HuH-7.5 (cell line): ENCODE measurements at regions not wholly inside any gene's neighbourhood (a gene's known extent, or its start where the extent isn't known, plus 50 kb on each side); places are given as distances from the start of the nearest gene placed in this dataset.
A peak's percentile ranks its signal among the peaks of the same experiment; 100 is the strongest.
"Not testable (repeated sequence)": the region's sequence is repeated elsewhere in the genome, so short reads cannot be mapped to it uniquely, and the experiment has no call there.

Source experiments
- DNase-seq: peaks from one replicate; pipeline ENCODE4 v3.0.0; 2011; ENCODE audit warnings: low spot score

DNA sequence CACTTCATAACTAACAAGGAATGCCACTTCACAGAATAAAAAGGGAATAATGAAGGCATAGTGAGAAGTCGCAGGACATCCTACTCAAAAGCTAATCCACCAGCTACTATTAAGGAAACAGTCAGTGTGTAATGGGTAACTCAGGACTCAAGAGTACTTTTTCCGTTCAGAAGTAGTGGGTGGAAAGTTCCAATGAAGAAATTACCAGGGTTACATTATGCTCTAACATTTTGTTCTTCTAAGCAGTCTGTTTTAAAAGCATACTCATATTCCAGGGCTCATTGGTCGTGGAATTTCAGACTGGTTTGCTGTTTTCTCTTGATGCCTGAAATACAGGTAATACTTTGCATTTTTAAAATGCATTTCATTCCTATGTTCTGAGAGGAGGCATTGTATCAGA is 222.4 kb upstream of the IRS2 start:
- DNase-seq: no peak

DNA sequence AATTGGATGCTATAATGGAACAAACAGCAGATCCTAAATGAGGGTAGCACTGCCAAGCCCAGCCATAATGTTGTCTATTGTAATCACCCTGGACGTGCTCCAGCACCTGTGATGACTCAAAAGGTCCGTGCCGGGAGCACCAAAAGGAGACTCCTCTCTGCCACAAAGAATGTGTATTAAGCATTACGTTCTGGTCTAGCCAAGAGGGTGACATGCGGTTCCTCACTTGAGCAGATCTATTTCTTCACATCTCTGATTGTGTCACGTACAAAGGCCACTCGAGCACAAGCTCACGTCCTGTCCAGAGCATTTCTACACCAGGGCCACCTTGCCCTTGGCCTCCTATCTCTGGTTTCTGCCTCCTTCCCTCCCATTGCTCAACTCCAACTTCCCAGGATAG is 219.9 kb upstream of the IRS2 start:
- DNase-seq: no peak

DNA sequence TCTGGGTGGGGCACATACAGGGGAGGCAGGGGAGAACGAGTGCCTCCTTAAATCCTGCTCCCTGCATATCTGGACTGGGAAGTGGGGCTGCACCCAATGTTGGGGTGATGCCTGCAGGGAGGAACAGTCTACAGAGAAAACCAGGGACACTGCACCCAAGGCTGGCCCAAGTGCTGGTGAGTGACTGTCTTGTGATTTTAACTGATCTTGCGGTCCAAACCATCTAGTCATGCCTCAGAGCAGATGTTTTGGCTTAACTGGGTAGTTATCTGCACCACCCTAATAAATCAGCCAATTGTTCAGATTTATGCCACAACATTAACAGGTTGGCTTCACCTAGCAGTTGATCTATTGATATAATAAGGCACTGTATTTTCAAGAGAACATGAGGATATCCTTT is 219.2 kb upstream of the IRS2 start:
- DNase-seq: no peak

DNA sequence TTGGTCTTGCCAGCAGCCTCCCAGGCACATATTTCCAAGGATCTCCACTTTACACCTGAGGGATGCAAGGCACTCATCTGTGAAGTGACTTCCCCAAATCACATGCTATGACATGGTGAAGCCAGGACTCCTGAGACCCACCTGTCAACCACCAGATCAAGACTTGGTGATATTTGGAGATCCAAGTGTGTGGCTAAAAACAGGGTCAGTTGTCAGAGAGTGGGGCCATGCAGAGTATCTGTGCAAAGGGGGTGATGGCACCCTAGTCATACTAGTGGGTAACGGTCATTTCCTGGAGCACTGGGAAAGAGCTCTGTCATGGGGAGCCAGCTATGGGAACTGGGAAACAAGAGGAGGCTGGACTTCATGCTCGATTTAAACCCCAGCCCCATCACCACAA is 218.4 kb upstream of the IRS2 start:
- DNase-seq: no peak

GRCh38 chr13:110001670-110002275 is 215.4 kb upstream of the IRS2 start:
- no peak for DNase-seq

DNA sequence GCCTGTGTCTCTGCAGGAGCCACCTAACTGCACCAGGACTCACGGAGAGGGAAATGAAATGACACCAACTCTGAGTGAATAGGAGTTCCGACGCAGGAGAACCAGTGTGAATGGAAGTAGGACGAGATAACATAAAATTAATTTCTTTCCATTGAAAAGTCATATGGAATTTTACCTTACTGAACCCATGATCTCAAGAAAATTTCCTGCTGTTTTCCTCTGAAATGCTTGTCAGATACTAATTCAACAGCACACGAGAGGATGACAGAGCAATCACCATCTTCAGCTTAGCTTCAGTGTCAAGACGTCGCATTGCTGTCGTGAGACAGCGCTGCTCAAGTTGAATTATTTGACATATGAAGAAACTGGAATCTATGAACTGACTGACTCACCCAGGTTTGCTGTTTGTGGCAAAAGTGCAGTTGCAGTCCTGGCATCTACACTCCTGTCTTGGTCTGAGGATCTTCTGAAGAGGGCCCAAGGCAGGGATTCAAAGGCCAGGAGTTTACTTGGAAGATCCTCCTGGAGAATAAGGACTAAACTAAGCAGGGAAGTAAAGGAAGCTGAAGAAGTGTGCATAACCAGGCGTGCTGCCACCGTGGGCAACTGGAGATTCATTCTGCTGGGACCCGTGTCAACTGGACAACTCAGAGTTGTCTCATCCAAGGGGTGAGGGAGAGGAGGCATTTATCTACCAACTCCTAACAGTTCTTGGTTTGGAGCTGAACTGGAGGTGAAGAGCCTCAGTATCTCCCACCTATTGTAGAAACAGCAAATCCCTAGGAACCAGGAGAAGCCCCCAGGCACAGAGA is 214.4 kb upstream of the IRS2 start:
- no peak for DNase-seq

DNA sequence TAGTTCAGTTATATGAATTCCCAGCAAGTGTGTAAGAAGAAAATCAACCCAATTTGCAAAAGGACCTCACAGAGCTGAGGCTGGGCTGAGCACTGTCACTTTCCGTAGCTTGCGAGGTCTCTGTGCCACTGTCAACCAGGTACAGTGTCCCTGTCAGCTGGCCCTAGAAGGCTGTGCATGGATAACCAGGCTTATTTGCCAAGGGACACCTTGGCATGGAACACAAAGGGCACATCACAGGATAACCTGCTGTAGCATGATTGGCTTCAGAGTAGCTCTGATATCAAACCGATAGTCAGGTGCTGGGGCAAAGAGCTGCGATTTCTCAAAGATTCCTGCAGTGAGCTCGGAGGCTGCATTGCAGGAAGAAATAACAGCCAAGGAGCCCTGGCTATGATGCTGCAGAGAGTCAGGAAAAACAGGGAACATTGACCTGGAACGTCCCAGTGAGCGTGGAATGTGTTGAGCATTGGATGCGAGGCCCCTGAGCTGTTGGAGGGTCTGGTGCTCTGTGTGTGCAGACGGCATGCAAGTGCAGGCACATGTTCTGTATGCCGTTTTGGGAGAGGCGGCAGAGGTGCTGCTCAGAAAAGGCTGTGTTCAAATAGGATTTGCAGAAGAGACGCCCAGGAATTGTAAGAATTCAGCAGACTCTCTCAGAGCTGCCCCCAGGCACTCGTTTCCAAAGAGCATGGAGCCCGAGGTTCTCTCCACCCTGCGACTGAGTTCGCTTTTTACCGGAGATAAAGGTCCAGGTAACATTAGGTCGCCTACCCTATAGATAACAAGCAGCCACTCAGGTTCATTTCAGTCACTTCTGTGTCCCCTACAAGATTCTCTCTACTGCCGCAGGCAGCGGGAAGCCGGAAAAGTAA is 213.5 kb upstream of the IRS2 start:
- DNase-seq: no peak

- DNase-seq: peak; percentile 6
These were observed 212.5 kb upstream of the IRS2 start for GRCh38 chr13:109998684-109999533.

GRCh38 chr13:109998037-109998436 is 211.7 kb upstream of the IRS2 start:
- DNase-seq: no peak

GRCh38 chr13:109997056-109997595 is 210.7 kb upstream of the IRS2 start:
- DNase-seq: not testable (repeated sequence)

DNA sequence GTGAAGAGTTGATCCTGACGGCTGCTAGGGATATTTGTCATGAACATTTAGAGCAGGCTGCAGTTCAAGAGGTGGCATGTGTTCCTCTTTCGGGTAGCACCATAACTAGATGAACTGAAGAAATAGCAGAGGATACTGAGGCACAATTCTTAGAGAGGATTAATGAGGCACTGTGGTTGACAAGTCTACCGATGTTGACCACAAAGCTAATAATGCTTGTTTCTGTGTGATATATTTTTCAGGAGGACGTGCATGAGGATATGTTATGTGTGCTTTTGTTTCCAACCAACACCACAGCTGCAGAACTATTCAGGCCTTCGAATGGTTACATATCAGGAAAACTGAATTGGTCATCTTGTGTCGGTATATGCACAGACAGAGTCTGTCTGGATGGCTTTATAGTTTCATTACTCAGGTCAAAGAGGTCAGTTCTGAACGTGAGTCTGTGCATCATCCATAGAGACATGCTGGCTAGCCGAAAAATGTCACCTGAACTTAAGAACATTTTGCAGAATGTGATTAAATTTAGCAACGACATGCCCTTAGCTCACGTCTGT is 210.1 kb upstream of the IRS2 start:
- DNase-seq: no peak

GRCh38 chr13:109995578-109995977 is 209.2 kb upstream of the IRS2 start:
- no peak for DNase-seq

- DNase-seq: no peak
These were observed 203.9 kb upstream of the IRS2 start for GRCh38 chr13:109990296-109990695.

DNA sequence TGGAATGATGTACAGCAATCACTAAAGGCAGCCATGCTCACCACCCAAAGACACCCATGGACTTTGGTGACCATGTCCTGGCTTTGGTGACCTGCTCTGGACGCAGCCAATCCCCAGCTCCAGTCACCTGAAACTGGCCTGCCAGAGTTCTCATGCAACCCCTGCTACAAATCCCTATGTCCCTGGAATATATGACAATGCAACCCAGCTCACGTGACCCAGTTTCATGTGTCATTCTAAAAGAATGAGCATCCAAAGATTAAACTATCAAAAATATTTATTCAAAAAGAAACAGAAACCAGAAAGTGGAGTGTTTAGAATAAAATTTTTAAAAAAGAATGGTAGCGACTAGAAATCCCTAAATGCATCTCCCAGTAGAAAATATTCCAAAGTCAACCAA is 203.3 kb upstream of the IRS2 start:
- no peak for DNase-seq

DNA sequence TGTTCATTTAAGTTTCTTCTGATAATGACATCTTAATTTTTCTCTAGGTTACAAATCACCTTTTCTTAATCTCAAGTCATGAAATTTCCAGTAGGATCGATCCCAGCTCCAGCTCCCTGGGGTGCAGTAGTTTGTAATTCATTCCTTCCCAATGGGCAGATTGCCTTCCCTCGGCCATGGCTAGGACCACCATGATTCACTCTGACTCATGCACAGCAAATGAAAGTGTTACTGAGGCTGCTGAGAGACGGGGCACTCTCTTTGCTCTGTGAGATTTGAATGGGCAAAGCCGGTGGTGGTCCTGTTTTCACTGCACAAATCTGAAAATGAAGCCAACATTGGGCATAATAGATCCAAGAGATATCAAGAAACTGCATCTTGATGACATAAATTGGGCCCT is 202.8 kb upstream of the IRS2 start:
- no peak for DNase-seq

DNA sequence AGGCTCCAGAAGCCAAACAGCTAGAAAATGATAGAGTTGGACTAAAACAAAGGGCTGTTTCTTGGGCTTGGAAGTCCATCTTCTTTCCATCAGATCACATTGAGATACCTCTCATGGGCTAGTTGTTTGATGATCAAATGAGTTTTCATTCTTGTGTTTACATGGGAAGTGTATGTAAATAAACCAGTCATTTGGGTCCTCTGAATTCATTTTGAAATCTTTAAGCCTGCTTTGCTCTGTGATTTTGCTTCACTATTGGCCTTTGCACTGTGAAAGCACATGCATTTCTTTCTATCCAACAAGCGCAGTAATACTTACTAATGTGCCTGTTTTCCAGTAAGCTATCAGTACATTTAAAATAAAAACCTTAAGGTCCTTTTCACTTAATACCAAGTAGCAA is 200.5 kb upstream of the IRS2 start:
- no peak for DNase-seq

DNA sequence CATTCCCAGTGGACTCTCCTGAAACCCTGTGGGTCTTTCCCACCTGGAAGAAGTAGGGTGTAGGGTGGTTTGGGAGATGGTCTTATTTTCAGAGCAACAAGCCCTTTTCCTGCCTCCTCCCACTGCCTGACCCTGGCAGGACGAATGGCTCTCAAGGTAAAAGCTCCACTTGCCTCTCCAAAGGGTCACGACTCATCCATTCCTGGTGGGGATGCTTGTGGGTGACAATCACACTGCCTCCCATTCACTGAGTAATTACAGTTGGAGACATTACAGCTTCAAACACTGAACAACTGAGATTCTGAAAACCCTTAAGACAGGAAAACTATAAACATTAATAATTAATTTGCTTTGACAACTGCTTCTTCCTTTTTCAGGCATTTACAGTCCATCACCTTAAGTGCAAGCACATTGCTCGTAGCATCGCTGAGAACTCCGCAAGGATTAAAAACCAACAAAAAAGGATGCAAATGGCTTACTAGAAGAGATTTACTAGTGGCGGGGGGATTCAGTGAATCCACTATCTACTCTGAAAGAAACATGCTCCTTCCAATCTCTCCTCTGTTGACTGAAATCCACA is 199.6 kb upstream of the IRS2 start:
- DNase-seq: no peak

DNA sequence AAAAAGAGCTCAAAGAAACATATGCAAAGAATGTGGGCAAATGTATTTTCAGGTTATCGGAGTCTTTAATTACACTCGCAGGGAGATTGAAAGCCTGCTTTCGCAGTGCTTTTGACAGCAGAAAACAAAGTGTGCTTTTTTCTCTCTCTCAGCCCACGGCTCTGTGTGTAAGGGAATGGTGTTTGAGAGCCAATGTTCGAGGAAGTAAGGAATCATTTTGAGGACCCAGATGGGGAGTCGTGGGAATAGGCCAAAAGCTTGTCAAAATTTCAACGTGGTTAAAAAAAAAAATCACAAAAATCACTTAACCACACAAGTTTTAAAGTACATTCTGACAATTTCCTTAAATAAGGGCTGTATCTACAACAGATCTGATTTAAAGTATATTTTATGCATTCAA is 197.1 kb upstream of the IRS2 start:
- DNase-seq: no peak

GRCh38 chr13:109981000-109981399 is 194.6 kb upstream of the IRS2 start:
- DNase-seq: no peak

GRCh38 chr13:109979676-109980075 is 193.3 kb upstream of the IRS2 start:
- DNase-seq: not testable (repeated sequence)

DNA sequence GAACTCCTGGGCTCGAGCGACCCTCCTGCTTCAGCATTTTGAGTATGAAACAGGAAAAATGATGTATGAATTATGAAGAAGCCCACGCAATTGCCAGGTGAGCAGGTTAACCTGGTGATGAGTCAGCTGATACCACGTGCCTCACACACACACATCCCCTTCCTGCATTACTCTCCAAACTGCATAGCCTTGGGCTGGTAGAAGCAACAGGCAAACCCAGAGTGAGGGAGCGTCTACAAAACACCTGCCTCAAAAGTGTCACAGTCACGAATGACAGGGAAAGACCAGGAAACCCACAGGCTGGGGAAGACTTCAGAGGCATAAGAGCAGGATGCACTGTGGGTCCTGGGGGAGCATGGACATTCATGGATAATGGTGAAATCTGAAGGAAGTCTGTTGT is 192.8 kb upstream of the IRS2 start:
- no peak for DNase-seq
